GM23338 (cell line): ENCODE measurements at regions not wholly inside any gene's neighbourhood (a gene's known extent, or its start where the extent isn't known, plus 50 kb on each side); places are given as distances from the start of the nearest gene placed in this dataset.

Experiments
- ATAC-seq: fragments of 200-7000 bp; cut with Tn5 transposase; 3 replicates; pipeline ENCODE4 v1.9.1; 2020
- DNase-seq: peaks from one replicate; pipeline ENCODE4 v3.0.0-alpha.2; 2015; ENCODE audit warnings: low spot score
- H2AFZ ChIP-seq: fragments of 200-600 bp; sonication (generic); 2 replicates; pipeline ENCODE4 v1.8.0; 2016; ENCODE audit warnings: antibody characterized with exemption, mild to moderate bottlenecking, moderate library complexity
- H3F3A ChIP-seq: fragments of 200-600 bp; sonication (generic); replicated peaks from 2 replicates; pipeline ENCODE4 v1.8.0; 2017; ENCODE audit warnings: antibody characterized with exemption, mixed run types, low read depth
- H3K27ac ChIP-seq: fragments of 200-600 bp; sonication (generic); 2 replicates; pipeline ENCODE4 v1.6.1; 2016; ENCODE audit warnings: low read depth
- H3K27me3 ChIP-seq: fragments of 200-600 bp; sonication (generic); 2 replicates; pipeline ENCODE4 v1.8.0; 2016; ENCODE audit warnings: mild to moderate bottlenecking, mixed run types, moderate library complexity; ENCODE audit not compliant: insufficient read depth
- H3K36me3 ChIP-seq: fragments of 200-600 bp; sonication (generic); 2 replicates; pipeline ENCODE4 v1.8.0; 2016; ENCODE audit warnings: mild to moderate bottlenecking; ENCODE audit not compliant: insufficient read depth
- H3K4me1 ChIP-seq: fragments of 200-600 bp; sonication (generic); 2 replicates; pipeline ENCODE4 v1.8.0; 2016; ENCODE audit warnings: mild to moderate bottlenecking, moderate library complexity; ENCODE audit not compliant: insufficient read depth
- H3K4me2 ChIP-seq: fragments of 200-600 bp; sonication (generic); 2 replicates; pipeline ENCODE4 v1.7.1; 2017; ENCODE audit warnings: mixed run types
- H3K4me3 ChIP-seq: fragments of 200-600 bp; sonication (generic); 2 replicates; pipeline ENCODE4 v1.6.1; 2016; ENCODE audit warnings: mixed run types
- H3K79me2 ChIP-seq: fragments of 200-600 bp; sonication (generic); replicated peaks from 2 replicates; pipeline ENCODE4 v1.8.0; 2017; ENCODE audit warnings: mild to moderate bottlenecking; ENCODE audit not compliant: insufficient read depth
- H3K9me2 ChIP-seq: fragments of 200-600 bp; sonication (generic); 2 replicates; pipeline ENCODE4 v1.8.0; 2017; ENCODE audit not compliant: insufficient read depth
- H4K20me1 ChIP-seq: fragments of 200-600 bp; sonication (generic); replicated peaks from 2 replicates; pipeline ENCODE4 v1.8.0; 2017; ENCODE audit warnings: mild to moderate bottlenecking; ENCODE audit not compliant: insufficient read depth
- H3K27ac Mint-ChIP-seq: 2 replicates; pipeline ENCODE4 v1.8.0; 2020; ENCODE audit warnings: inconsistent platforms, mild to moderate bottlenecking, moderate library complexity, mixed read lengths
- H3K27me3 Mint-ChIP-seq: 3 replicates; pipeline ENCODE4 v1.8.0; 2022; ENCODE audit warnings: low read depth, mild to moderate bottlenecking, moderate library complexity, mixed read lengths, inconsistent platforms; ENCODE audit not compliant: insufficient read depth, poor library complexity
- H3K36me3 Mint-ChIP-seq: 3 replicates; pipeline ENCODE4 v1.8.0; 2021; ENCODE audit warnings: low read depth, mild to moderate bottlenecking, inconsistent platforms, moderate library complexity, mixed read lengths
- H3K4me1 Mint-ChIP-seq: 3 replicates; pipeline ENCODE4 v1.8.0; 2020; ENCODE audit warnings: mild to moderate bottlenecking, inconsistent platforms, mixed read lengths
- H3K4me3 Mint-ChIP-seq: 3 replicates; pipeline ENCODE4 v1.8.0; 2021; ENCODE audit warnings: moderate library complexity, mild to moderate bottlenecking, inconsistent platforms, mixed read lengths
- H3K9me3 Mint-ChIP-seq: 3 replicates; pipeline ENCODE4 v1.8.0; 2020; ENCODE audit warnings: moderate library complexity, mild to moderate bottlenecking, inconsistent platforms, mixed read lengths
- CTCF ChIP-seq, 2 experiments: fragments of 200-600 bp in 1 of 2; sonication (generic) in 1 of 2; conservative IDR thresholded peaks; 2 replicates each; pipeline versions ENCODE4 v1.5.1 to v1.6.1; 2016 to 2017; ENCODE audit warnings: antibody characterized with exemption in 2 of 2, low read depth in 2 of 2, mild to moderate bottlenecking in 2 of 2, moderate library complexity in 1 of 2
- ETS1 ChIP-seq: IDR thresholded peaks from 2 replicates; pipeline ENCODE4 v1.6.1; 2016; ENCODE audit warnings: antibody characterized with exemption
- EZH2 ChIP-seq: fragments of 200-600 bp; sonication (generic); IDR thresholded peaks from one replicate; pipeline ENCODE4 v1.8.0; 2017; ENCODE audit warnings: antibody characterized with exemption, mild to moderate bottlenecking, low read depth; ENCODE audit not compliant: unreplicated experiment
- EZH2phosphoT487 ChIP-seq: fragments of 200-600 bp; sonication (generic); IDR thresholded peaks from one replicate; pipeline ENCODE4 v1.8.1; 2018; ENCODE audit warnings: antibody characterized with exemption; ENCODE audit not compliant: unreplicated experiment
- JUNB ChIP-seq: IDR thresholded peaks from one replicate; pipeline ENCODE4 v1.6.1; 2016; ENCODE audit warnings: antibody characterized with exemption; ENCODE audit not compliant: unreplicated experiment
- NANOG ChIP-seq: IDR thresholded peaks from 2 replicates; pipeline ENCODE4 v1.6.1; 2016; ENCODE audit warnings: antibody characterized with exemption, borderline replicate concordance
- POLR2AphosphoS5 ChIP-seq: IDR thresholded peaks from 2 replicates; pipeline ENCODE4 v1.6.1; 2016; ENCODE audit warnings: antibody characterized with exemption, low read depth
- REST ChIP-seq: IDR thresholded peaks from one replicate; pipeline ENCODE4 v1.6.1; 2018; ENCODE audit warnings: antibody characterized with exemption; ENCODE audit not compliant: unreplicated experiment
- STAT1 ChIP-seq: IDR thresholded peaks from one replicate; pipeline ENCODE4 v1.6.1; 2016; ENCODE audit warnings: antibody characterized with exemption; ENCODE audit not compliant: unreplicated experiment
- ZNF114 ChIP-seq: fragments of 250-450 bp; sonication (Bioruptor Pico); IDR thresholded peaks from 2 replicates; pipeline ENCODE4 v1.5.0; 2020; ENCODE audit warnings: mild to moderate bottlenecking, moderate library complexity
- ZNF331 ChIP-seq: fragments of 250-450 bp; sonication (Bioruptor Pico); IDR thresholded peaks from 2 replicates; pipeline ENCODE4 v1.5.0; 2020; ENCODE audit warnings: low read depth, mild to moderate bottlenecking, moderate library complexity

- TF ChIP-seq REST: no peak
- no peak for TF ChIP-seq ZNF331 (CRISPR knock-in tag)
- no peak for TF ChIP-seq JUNB
- no peak for TF ChIP-seq NANOG
- TF ChIP-seq CTCF (conservative IDR thresholded peaks at IDR 0.05; ENCODE audit: low read depth in 2 of 2): no peak
- TF ChIP-seq ETS1: no peak
- TF ChIP-seq POLR2AphosphoS5: no peak
These were observed 166.8 kb downstream of the BCOR start (continued) for GRCh38 chrX:39930786-39931528.

- H3F3A ChIP-seq: no peaks in the 10 kb centered on the region
- no peak for DNase-seq
- no peak overlapping the region for H2AFZ ChIP-seq
- H3K27ac ChIP-seq: no peak overlapping the region
- H3K4me3 ChIP-seq: no peak overlapping the region
- Mint-ChIP-seq H3K4me1 (peaks cover 13% of the 10 kb centered on the region), H3K27ac (no peak overlapping the region), H3K36me3 (no peaks in the 10 kb centered on the region), H3K27me3 (no peaks in the 10 kb centered on the region), H3K9me3 (no peaks in the 10 kb centered on the region), H3K4me3 (no peak overlapping the region)
- no peaks in the 10 kb centered on the region for H3K9me2 ChIP-seq
- H3K4me1 ChIP-seq: no peaks in the 10 kb centered on the region
- H3K36me3 ChIP-seq: no peaks in the 10 kb centered on the region
- H3K4me2 ChIP-seq: no peak overlapping the region
- no peaks in the 10 kb centered on the region for H3K27me3 ChIP-seq
- ATAC-seq: no peak
- TF ChIP-seq ZNF331 (CRISPR knock-in tag) (no peak), ZNF114 (no peak), NANOG (no peak), EZH2 (no peak), EZH2phosphoT487 (no peak), STAT1 (no peak), JUNB (no peak)
- H3K79me2 ChIP-seq: no peaks in the 10 kb centered on the region
- no peaks in the 10 kb centered on the region for H4K20me1 ChIP-seq
These were observed 166.1 kb downstream of the BCOR start for GRCh38 chrX:39931529-39932282.
